Neuronal stem cell (in vitro differentiated cells): ENCODE measurements at regions not wholly inside any gene's neighbourhood (a gene's known extent, or its start where the extent isn't known, plus 50 kb on each side); places are given as distances from the start of the nearest gene placed in this dataset.

Experiments used
- DNase-seq: peaks from one replicate; pipeline ENCODE4 v3.0.0-alpha.2; 2013; ENCODE audit warnings: low spot score
- H2AFZ ChIP-seq: one replicate; pipeline ENCODE4 v1.6.1; 2013; ENCODE audit warnings: mild to moderate bottlenecking, low read length, inconsistent platforms
- H2AK5ac ChIP-seq: 2 replicates; pipeline ENCODE4 v1.6.1; 2013; ENCODE audit warnings: low read depth, mild to moderate bottlenecking, inconsistent platforms, low read length, moderate library complexity, mixed read lengths
- H2BK120ac ChIP-seq: 2 replicates; pipeline ENCODE4 v1.6.1; 2013; ENCODE audit warnings: low read depth, mild to moderate bottlenecking, inconsistent platforms, low read length, moderate library complexity, mixed read lengths
- H2BK12ac ChIP-seq: one replicate; pipeline ENCODE4 v1.6.1; 2013; ENCODE audit warnings: low read length, inconsistent platforms
- H2BK15ac ChIP-seq: 2 replicates; pipeline ENCODE4 v1.6.1; 2013; ENCODE audit warnings: mild to moderate bottlenecking, low read length, inconsistent platforms, mixed read lengths
- H2BK5ac ChIP-seq: one replicate; pipeline ENCODE4 v1.6.1; 2013; ENCODE audit warnings: inconsistent platforms, mild to moderate bottlenecking, low read length, moderate library complexity
- H3K14ac ChIP-seq: one replicate; pipeline ENCODE4 v1.6.1; 2013; ENCODE audit warnings: low read length, inconsistent platforms
- H3K18ac ChIP-seq: 2 replicates; pipeline ENCODE4 v1.6.1; 2013; ENCODE audit warnings: low read length, inconsistent platforms
- H3K23ac ChIP-seq: 2 replicates; pipeline ENCODE4 v1.6.1; 2013; ENCODE audit warnings: low read depth, mild to moderate bottlenecking, mixed read lengths, low read length, inconsistent platforms; ENCODE audit not compliant: poor library complexity
- H3K27ac ChIP-seq: replicated peaks from 3 replicates; pipeline ENCODE4 v1.5.1; 2013; ENCODE audit warnings: low read length, inconsistent platforms
- H3K27me3 ChIP-seq, 3 experiments: 2 replicates each; pipeline ENCODE4 v1.6.1; 2013; ENCODE audit warnings: low read length in 3 of 3, mild to moderate bottlenecking in 2 of 3, inconsistent platforms in 1 of 3, low read depth in 1 of 3, mixed read lengths in 1 of 3, moderate library complexity in 1 of 3; ENCODE audit not compliant: control insufficient read depth in 3 of 3, insufficient read depth in 3 of 3
- H3K36me3 ChIP-seq, 2 donors: replicated peaks in 1 of 2; 2 replicates each; pipeline ENCODE4 v1.6.1; 2013; ENCODE audit warnings: low read length in 2 of 2; ENCODE audit not compliant: control insufficient read depth in 2 of 2, insufficient read depth in 2 of 2
- H3K4ac ChIP-seq: 2 replicates; pipeline ENCODE4 v1.6.1; 2013; ENCODE audit warnings: inconsistent platforms, mild to moderate bottlenecking, low read length, moderate library complexity
- H3K4me1 ChIP-seq, 2 donors: 1 replicate in 1 of 2; 2 replicates in 1 of 2; pipeline ENCODE4 v1.6.1; 2013; ENCODE audit warnings: low read length in 2 of 2, low read depth in 1 of 2; ENCODE audit not compliant: control insufficient read depth in 2 of 2, insufficient read depth in 1 of 2
- H3K4me2 ChIP-seq: one replicate; pipeline ENCODE4 v1.6.1; 2013; ENCODE audit warnings: mild to moderate bottlenecking, low read length, inconsistent platforms; ENCODE audit not compliant: insufficient read depth, poor library complexity, severe bottlenecking
- H3K4me3 ChIP-seq, 2 donors: 2 replicates each; pipeline ENCODE4 v1.5.1; 2013; ENCODE audit warnings: low read length in 2 of 2, mild to moderate bottlenecking in 2 of 2, inconsistent platforms in 1 of 2, moderate library complexity in 1 of 2
- H3K79me1 ChIP-seq: one replicate; pipeline ENCODE4 v1.6.1; 2013; ENCODE audit warnings: low read depth, mild to moderate bottlenecking, inconsistent platforms, low read length, moderate library complexity
- H3K9ac ChIP-seq: one replicate; pipeline ENCODE4 v1.6.1; 2013; ENCODE audit warnings: mild to moderate bottlenecking, low read depth, low read length, inconsistent platforms; ENCODE audit not compliant: poor library complexity
- H3K9me3 ChIP-seq, 2 donors: replicated peaks in 1 of 2; 2 replicates each; pipeline versions ENCODE3 to v1.6.1; 2013; ENCODE audit warnings: low read length in 2 of 2, mild to moderate bottlenecking in 2 of 2, inconsistent platforms in 1 of 2, low read depth in 1 of 2, mixed read lengths in 1 of 2, moderate library complexity in 1 of 2; ENCODE audit not compliant: control insufficient read depth in 2 of 2, insufficient read depth in 1 of 2
- H4K8ac ChIP-seq: one replicate; pipeline ENCODE4 v1.6.1; 2013; ENCODE audit warnings: low read depth, mild to moderate bottlenecking, inconsistent platforms, low read length, moderate library complexity
- H4K91ac ChIP-seq: one replicate; pipeline ENCODE4 v1.6.1; 2013; ENCODE audit warnings: low read length, low read depth, mild to moderate bottlenecking, inconsistent platforms; ENCODE audit not compliant: poor library complexity
- WGBS, 2 donors: extraction: QIAGEN DNeasy Blood & Tissue Kit; methylation state at CpG; one replicate each; pipeline ENCODE4 v1.1.7; 2013; ENCODE audit warnings: missing lambda C conversion rate in 2 of 2, mixed read lengths in 1 of 2; ENCODE audit not compliant: insufficient read length in 2 of 2, insufficient replicate concordance in 1 of 2; ENCODE audit errors: extremely low coverage in 2 of 2; 5-methylcytosine and 5-hydroxymethylcytosine counted together

DNA sequence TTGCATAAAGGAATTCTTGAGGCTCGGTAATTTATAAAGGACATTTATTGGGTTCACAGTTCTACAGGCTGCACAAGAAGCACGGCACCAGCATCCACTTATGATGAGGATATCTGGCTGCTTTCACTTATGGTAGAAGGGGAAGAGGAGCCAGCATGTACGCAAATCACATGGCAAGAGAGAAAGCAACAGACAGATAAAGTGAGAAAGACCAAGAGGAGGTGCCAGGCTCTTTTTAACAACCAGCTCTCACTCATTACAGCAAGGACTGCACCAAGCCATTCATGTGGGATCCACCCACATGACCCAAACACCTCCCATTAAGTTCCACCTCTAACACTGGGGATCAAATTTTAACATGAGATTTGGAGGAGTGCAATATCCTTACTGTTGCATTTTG, 1198.2 kb downstream of the ADGRL3 start:
- no peaks in the 10 kb centered on the region for H3K9me3 ChIP-seq
- H3K79me1 ChIP-seq: no peaks in the 10 kb centered on the region
- no peak overlapping the region for H2AFZ ChIP-seq
- H3K23ac ChIP-seq: no peak overlapping the region
- H2BK120ac ChIP-seq: no peak overlapping the region
- no peaks in the 10 kb centered on the region for H3K27me3 ChIP-seq
- H3K27ac ChIP-seq: no peak overlapping the region
- H3K4me2 ChIP-seq: no peak overlapping the region
- H3K14ac ChIP-seq: no peak overlapping the region
- no peak overlapping the region for H2BK12ac ChIP-seq
- H4K91ac ChIP-seq: no peak overlapping the region
- no peak overlapping the region for H3K4me3 ChIP-seq
- H2AK5ac ChIP-seq: no peak overlapping the region
- no peak overlapping the region for H3K4ac ChIP-seq
- no peaks in the 10 kb centered on the region for H3K36me3 ChIP-seq
- H3K18ac ChIP-seq: no peak overlapping the region
- no peak for DNase-seq
- no peak overlapping the region for H3K9ac ChIP-seq
- no peak overlapping the region for H2BK15ac ChIP-seq
- H4K8ac ChIP-seq: no peak overlapping the region
- WGBS, 2 donors: no CpG with 5 or more reads among the region's 3 CpGs
- H2BK5ac ChIP-seq: no peak overlapping the region
- H3K4me1 ChIP-seq: peaks cover 0 to 2% of the 10 kb centered on the region in 2 donors

DNA sequence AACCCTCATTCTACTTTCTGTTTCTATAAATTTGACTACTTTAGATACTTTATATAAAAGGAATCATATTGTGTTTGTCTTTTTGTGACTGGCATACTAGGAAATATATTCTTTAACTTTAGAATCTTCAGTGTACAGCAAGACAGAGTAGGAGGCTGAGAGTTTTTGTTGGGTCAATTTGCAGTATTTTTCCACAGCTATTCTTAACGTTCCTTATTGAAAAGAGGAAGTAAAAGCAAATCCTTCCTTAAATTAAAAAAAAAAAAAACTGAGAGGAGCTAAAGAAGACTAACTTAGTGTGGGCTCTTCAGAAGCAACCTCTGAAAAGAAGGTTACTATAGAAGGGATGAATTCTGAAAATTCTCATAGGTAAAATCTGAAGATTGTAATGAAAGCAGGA, 1194.6 kb downstream of the ADGRL3 start:
- Histone ChIP-seq H3K23ac (no peak overlapping the region), H2BK120ac (no peak overlapping the region), H3K18ac (no peak overlapping the region), H2AFZ (no peak overlapping the region), H4K8ac (no peak overlapping the region), H3K4me1 (peaks cover 0 to 2% of the 10 kb centered on the region in 2 donors), H4K91ac (no peak overlapping the region), H3K36me3 (no peaks in the 10 kb centered on the region), H3K9me3 (no peaks in the 10 kb centered on the region), H3K14ac (no peak overlapping the region), H3K4me2 (no peak overlapping the region), H2BK5ac (no peak overlapping the region), H2AK5ac (no peak overlapping the region), H2BK12ac (no peak overlapping the region), H3K27ac (no peak overlapping the region), H3K27me3 (no peaks in the 10 kb centered on the region), H3K79me1 (no peaks in the 10 kb centered on the region), H3K9ac (no peak overlapping the region), H3K4me3 (no peak overlapping the region), H3K4ac (no peak overlapping the region), H2BK15ac (no peak overlapping the region)
- no CpG with 5 or more reads among the region's 1 CpG for WGBS, 2 donors
- DNase-seq: no peak

DNA sequence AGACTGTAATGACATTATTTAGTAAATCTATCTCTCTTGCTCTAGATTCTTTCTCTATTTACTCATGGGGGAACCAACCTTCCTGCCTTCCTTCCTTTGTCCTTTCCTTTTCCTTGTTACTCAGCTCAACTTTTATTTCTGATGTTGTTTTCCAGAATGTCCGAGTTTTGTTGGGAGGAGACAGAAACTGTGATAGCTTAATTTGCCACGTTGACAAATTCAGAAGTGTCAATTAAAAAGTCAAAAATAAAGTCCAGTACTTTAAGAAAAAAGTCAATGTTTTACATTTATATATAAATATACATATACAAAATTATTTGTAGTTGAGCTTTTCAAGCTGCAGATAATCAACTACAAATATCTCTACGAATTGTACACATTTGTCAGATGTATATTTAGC, 1187.7 kb downstream of the ADGRL3 start:
- WGBS, 2 donors: no CpG with 5 or more reads among the region's 3 CpGs
- Histone ChIP-seq H2AFZ (no peak overlapping the region), H3K4me1 (no peaks in the 10 kb centered on the region), H3K79me1 (no peaks in the 10 kb centered on the region), H2AK5ac (no peak overlapping the region), H3K36me3 (no peaks in the 10 kb centered on the region), H3K27ac (no peak overlapping the region), H3K4ac (no peak overlapping the region), H3K27me3 (no peaks in the 10 kb centered on the region), H4K8ac (no peak overlapping the region), H3K9ac (no peak overlapping the region), H2BK12ac (no peak overlapping the region), H4K91ac (no peak overlapping the region), H3K9me3 (peaks cover 0 to 1% of the 10 kb centered on the region in 2 donors), H2BK120ac (no peak overlapping the region), H2BK5ac (no peak overlapping the region), H3K23ac (no peak overlapping the region), H3K14ac (no peak overlapping the region), H3K18ac (no peak overlapping the region), H2BK15ac (no peak overlapping the region), H3K4me3 (no peak overlapping the region), H3K4me2 (no peak overlapping the region)
- DNase-seq: no peak

DNA sequence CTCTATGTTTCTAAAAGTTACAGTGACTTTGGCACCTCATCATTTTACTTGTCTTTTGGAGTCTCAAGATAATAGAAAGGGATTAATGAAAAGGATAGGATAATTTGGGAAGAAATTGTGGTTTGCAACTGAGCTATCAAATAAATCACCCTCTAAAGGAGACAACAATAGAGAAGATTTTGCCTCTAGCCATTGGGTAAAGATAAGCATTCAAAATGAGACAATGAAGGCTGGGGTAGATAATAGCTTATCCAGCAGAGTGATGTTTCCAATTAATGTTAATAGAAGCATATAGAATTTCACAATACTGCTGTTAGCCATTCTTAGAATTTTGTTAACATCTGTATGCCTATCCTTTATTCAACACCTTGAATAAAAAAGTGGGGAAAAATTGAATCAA, 1177.6 kb downstream of the ADGRL3 start:
- Histone ChIP-seq H2AK5ac (no peak overlapping the region), H3K36me3 (no peaks in the 10 kb centered on the region), H3K4me1 (no peaks in the 10 kb centered on the region), H3K9ac (no peak overlapping the region), H4K8ac (no peak overlapping the region), H3K4ac (no peak overlapping the region), H3K14ac (no peak overlapping the region), H3K23ac (no peak overlapping the region), H3K27ac (no peak overlapping the region), H2BK120ac (no peak overlapping the region), H2BK15ac (no peak overlapping the region), H3K9me3 (no peaks in the 10 kb centered on the region), H4K91ac (no peak overlapping the region), H3K79me1 (no peaks in the 10 kb centered on the region), H3K4me2 (no peak overlapping the region), H2BK5ac (no peak overlapping the region), H3K27me3 (no peaks in the 10 kb centered on the region), H3K4me3 (no peak overlapping the region), H3K18ac (no peak overlapping the region), H2BK12ac (no peak overlapping the region), H2AFZ (no peak overlapping the region)
- no peak for DNase-seq
